ENCODE measurements at regions not wholly inside any gene's neighbourhood (a gene's known extent, or its start where the extent isn't known, plus 50 kb on each side); places are given as distances from the start of the nearest gene placed in this dataset.
"Not testable (repeated sequence)": the region's sequence is repeated elsewhere in the genome, so short reads cannot be mapped to it uniquely, and the experiment has no call there.

DNA sequence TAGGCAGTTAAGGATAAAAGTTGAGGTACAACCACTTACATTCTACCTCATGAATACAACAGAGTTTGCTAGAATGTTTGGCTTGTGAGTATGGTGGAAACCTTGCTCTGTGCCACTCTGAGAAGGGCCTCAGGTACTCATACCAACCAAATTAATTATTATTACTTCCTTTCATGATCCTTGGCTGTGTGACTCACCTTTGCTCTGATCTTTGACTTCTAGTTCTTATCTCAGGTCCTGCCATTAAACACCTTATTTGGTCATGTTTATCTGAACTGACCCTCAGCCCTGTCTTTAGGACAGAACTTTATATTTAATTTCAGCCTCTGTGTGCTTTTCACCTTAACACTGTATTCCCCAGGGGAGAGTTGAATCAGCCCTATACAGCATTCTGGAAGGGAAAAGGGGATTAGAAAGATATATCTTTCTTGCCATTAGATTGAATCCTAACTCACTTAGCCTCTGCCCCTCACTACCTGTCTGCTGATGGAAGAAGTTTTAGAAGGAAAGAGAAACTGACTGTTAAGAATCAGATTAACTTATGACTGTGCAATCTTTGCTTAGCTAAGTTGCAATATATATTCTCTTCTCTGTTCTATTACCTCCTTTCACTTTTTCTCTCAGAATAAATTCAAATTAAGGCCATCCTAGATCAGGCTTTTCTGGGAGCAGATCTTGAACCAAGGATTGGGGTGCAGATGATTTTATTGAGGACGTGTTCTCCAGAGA is 260.4 kb upstream of the DPYD start:
- no peak for DNase-seq

DNA sequence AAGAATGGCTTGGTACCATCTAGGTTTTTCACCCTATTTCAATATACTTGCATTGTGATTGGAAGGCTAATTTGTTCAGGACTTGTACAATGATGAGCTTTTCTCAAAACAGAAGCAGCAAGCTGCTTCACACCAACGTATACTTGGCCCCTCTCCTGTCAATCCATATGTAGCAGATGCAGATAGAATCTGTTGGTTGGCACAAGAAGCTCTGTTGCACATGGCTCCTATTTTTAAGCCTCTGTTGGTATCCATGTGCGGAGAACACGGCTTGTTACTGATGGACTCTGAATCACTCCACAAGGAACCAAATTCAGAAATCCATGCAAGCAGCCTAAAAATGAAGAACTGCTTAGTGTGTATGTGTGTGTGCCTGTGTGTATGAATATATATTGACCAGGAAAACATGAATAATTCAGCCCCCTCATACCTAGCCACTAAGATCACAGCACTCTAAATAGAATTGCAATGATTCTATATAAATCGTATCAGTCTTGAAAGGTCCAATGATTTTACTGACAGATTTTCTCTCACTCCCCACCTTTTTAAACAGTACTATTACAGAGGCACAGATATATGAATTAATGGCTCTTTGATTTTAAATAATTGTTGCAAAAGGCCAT is 258.4 kb upstream of the DPYD start:
- DNase-seq = no peak

DNA sequence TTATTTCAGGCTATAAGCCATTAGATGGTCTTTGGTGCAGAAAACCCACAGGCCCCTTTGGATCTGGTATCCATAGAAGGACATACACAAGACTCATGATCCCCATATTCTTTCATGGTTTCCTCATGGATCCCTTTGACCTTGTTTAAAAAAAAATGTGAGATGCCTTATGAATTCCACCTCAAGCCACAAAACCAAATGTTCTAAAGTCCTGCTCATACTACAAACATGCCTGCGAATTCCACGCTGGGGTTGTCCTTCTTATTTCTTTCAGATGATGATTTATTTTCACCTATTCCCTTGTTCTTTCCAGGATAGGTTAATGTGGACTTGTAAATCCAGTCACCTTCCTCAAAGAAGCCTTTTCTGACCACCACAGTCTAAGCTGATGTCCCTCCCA is 256.9 kb upstream of the DPYD start:
- DNase-seq = no peak

DNA sequence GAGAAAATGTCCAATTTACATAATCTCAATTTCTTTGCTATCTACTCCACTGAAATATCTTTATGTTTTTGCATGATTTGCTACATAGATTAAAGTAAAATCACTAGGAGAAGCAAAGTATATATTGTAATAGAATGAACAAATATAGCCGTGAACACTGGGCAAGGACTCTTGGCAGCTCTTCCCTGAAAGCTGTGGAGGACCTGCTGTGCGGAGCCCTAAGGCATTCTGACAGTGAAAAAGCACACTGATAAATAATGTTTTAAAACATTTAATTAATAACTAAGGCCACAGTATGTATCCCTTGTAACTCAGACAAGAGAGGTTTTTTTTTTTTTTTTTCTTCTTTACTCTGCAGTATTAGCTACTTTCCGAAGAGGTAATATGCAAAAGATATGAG is 256.1 kb upstream of the DPYD start:
- no peak for DNase-seq

DNA sequence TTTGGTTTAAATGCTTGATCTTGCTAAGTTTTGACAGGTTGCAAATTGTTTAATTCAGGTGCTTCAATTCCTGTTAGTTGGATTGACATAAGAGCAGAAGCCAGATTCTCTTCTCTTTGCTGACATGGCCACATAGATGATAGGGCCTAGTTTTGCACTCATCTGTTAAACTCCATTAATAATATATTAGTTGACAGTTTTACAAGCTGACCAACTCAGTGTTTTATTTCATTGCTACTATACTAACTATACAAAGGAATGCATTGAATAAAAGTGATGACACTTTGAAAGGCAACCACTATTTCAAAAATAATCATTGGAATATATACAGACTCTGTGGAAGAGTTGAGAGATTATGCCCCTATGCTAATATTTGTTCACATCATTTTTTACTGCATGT is 255.6 kb upstream of the DPYD start:
- DNase-seq = no peak

DNA sequence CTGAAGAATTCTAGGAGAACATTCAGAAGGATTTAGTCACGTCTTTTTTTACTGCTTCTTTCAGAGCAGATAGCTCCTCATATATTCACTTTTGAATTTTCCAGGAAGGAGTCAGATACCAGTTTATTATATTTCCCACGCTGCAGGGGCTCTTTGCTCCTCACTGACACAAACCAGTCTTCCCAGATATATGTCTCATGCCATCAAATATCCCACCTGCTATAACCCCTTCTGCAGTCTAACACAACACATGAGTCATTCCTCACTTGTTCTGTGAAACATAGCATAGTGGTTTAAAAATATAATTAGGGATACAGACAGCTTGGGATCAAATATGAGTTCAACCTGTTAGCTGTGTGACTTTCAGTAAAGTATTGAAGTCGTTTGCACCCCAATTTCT is 251.7 kb upstream of the DPYD start:
- DNase-seq = no peak

DNA sequence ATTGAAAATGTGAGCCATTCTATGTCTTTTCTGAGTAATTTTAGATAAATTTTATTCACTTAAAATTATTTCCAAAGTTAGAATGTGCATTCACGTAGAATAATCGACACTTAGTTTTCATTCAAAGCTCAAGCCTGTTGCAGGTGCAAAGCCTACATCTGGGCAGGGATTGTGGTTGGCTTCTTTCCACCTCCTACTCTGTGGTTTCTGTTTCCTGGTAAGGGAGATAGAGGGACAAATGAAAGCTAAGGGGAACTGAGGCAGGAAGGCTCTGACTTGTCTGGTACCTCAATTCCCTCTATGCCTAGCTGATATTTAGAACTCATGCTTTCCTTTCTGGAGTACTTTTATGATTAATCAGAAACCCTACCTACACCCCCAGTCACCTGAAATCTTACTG is 251.2 kb upstream of the DPYD start:
- no peak for DNase-seq

DNA sequence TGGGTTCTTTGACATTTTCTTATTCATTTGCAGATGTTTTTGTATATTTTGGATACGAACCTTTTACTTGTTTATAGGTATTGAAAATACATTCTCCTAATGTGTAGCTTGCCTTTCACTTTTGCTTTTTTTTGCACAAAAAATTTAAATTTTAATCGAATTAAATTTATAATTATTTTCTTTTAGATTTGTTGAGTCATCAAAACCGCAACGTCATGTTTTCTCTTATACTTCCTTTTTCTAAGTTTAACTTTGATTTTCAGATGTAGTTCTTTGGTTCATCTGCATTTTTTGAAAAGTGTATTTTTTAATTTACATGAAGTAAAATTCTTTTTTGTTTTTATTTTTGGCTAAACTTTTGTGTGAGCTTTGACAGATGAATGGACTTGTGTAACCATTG is 243.7 kb upstream of the DPYD start:
- no peak for DNase-seq

DNA sequence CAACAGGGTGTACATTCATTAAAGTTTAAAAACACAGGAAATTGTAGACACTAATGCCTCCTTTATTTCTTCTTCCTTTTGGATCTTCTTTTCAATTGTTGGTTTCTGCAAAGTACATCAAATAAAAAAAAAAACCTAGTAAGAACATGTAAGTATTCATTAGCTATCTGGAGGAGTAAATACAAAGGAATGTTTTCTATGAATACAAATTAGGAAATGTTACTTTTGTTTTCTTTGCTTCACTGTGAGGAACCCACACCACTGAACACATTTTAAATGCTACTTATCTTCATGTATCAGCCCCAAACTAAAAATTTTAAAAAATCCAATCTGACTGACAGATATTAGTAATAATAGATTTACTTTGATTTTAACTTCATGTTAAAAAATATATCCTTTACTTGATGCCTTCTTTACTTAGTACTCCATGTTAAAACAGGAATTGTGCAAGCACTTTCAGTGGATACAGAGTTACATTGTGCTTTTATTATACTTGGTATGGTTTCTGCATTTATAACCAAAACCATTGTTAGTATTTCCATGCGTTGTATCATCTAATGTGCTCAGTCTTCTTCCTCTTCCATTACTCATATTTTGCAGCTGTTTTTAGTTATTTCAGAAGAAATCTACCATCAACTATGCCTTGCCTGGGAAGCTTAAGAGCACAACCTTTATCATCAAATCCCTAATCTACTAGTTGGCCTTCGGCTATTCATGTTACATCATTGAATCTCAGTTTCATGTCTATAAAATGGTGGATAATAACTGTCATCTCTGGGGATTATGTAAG is 236.9 kb upstream of the DPYD start:
- no peak for DNase-seq

DNA sequence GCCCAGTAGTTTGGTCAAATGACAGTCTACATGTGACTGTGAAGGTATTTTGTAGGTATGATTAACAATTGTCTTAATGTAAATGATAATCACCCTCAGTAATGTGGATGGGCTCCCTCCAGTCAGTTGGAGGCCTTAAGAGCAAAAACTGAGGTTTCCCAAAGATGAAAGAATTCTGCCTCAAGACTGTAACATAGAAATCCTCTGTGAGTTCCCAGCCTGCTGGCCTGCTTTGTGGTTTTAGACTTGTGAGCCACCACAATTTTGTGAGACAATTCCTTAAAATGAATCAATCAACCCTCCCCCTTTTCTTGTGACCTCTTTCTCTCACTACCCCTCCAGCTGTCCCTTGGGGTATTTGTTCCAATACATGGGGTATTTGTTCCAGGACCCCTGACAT is 226.4 kb upstream of the DPYD start:
- no peak for DNase-seq

DNA sequence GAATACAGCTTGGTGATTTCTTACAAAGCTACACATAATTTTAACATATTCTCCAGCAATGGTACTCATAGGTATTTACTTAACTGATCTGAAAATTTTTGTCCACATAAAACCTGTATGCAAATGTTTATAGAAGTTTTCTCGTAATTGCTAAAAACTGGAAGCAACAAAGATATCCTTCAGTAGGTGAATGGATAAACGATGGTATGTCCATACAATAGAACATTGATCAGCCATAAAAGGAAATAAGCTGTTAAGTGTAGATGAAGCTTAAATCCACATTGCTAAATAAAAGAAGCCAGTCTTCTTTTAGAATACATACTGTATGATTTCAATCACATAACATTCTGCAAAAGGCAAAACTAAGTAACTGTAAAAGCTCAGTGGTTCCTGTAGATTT is 224.8 kb upstream of the DPYD start:
- no peak for DNase-seq

DNA sequence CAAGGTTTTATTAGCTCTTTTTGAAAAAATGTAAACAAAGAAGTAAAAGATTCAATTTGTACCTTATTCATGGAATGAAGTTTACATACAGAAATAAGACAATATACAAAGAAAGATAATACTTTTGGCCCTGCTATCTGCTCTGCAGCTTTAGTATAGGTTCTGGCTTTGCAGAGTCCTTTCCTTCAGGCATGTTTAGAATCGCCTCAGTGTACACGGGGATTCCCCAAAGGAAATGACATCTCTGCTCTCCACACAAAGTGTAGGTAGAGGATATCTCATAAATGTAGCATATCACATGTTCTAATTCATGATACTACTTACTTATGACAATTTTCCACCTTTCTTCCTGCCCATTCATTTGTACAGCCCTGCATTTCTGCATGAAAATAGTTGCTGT is 222.6 kb upstream of the DPYD start:
- no peak for DNase-seq

DNA sequence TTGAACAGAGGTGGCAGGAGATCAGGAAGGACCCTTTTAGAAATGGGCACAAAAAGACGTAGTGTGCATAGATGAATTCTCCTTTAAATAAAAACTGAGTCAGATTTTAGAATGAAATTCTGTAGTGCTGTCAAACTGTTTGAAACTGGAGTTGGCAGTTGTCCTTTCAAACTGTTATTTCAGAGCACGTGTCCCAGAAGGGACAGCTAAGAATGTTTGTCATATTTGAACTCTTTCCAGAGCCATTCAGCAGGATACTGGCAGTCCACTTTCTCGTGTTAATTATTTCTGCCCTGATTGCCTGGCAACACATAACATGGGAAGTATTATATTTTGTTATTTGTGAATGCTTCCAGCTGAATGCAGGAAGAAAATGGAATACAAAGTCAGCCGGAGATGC is 212.3 kb upstream of the DPYD start:
- no peak for DNase-seq

DNA sequence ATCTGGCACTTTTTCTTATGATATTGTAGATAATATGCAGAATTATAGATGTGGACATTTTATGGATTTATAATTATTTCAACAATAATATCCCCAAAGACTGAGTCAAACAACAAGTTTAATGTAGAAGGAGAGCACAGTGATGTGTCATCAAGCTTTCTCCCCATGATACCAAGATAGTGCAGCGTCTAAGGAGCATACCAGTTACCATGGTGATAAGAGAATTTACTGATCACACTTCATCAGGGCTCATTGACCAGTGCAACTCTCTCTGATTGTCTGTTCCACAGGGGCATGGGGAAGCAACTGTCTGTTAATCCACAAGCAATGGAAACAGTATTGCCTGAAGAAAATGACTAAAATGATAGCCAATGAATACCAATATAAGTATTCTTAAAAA is 209.6 kb upstream of the DPYD start:
- DNase-seq = no peak

DNA sequence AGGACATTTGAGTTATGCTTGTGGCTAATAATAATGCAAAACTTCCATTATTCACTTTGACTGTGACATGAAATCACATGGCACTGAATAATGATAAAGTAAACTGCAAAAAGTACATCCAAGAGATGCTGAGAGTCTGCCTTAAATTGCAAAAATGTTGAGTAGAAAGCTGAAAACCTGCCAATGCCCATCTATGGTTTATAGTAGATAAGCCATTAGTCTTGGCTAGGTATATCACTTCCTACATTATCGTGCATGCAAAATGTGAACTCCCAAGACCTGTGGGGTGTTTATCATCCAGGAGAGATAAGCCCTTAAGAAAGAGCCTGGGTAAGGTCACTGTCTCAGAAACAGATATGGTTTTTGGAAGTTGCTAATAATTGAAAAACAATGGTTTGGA is 208.7 kb upstream of the DPYD start:
- DNase-seq = no peak

DNA sequence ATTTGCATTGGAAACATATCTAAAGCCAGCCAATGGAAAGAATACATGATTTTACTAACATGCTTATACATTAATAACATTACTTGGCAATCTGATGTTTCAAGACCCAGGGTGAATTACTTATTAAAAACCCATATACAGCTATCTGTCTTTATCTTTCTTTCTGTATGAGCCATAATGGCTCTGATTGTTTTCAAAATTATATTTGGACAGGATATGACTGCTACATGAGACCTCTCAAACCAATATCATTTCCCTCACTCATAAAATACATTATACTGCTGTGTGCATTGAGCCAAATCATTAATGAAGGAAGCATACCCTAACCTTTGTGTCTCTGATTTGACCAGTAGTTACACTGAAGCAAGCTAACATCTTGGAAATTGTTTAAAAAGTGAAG is 205.9 kb upstream of the DPYD start:
- DNase-seq = no peak

DNA sequence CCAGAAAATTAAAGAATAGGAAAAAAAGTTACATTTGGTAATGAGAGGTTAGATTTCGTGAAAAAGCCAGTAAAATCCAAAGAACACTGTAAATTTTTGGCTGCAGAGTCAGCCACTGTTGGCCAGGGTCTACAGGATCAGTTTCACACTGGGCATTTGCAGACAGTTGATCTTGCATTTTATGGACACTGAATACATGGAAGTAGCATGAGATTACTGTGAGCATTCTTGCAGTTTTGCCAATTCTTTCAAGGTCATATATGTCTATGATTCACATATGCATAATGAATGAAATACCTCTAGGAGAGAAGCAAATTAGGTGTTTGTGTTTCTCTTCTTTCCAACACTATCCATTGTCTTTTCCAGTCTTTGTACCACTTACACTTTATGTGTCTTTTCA is 200.8 kb upstream of the DPYD start:
- no peak for DNase-seq

DNA sequence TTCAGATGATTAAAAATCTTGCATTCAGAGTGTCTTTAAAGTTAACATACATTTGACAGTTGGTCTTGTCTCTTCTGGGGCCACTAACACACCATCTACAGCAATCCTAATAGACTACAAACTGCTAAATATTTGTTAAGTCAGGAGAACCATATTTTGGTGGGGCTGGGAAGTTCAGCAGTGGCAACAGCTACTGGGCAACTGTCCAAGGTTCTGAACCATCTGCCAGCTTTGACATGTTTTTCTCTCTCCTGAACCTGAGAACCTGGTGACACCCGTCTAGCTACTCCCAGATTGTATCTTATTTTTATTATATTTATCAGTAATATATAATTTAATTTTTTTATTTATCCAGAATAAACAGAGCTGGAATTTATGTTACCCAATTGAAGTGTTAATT is 199.0 kb upstream of the DPYD start:
- DNase-seq = no peak

DNA sequence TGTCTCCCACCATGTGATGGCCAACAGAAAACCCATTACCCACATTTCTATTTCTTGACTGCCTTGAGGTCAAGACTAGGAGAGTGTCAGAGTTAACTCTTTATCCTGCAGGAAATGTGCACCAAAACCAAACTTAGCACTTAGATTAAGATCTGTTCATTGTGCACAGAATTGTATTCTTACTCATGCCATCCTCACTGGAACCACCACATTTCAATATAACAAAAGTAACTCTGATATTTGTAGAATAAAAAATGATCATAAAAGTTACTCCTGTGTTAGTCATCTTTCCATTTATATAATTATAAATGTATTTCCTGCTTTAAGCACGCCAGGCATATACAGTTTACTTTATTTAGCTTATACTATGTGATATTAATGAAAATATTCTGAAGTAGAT is 193.0 kb upstream of the DPYD start:
- DNase-seq = no peak

DNA sequence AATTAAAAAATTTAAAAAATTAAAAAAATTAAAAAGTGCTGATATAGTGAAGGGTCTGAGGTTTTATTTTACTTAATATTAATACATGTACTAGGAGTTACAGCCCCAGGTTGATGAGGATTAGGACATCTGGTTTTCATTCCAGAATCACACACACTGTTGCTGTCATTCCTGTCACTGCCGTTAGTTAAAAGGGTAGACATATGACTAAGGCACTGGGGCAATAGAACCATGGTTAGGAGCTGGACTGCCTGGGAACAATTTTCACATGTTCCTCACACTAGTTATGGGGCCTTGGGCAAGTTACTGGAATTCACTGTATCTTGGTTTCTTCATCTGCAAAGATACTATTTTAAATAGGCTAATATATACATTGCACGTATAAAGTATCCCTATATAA is 191.8 kb upstream of the DPYD start:
- no peak for DNase-seq

DNA sequence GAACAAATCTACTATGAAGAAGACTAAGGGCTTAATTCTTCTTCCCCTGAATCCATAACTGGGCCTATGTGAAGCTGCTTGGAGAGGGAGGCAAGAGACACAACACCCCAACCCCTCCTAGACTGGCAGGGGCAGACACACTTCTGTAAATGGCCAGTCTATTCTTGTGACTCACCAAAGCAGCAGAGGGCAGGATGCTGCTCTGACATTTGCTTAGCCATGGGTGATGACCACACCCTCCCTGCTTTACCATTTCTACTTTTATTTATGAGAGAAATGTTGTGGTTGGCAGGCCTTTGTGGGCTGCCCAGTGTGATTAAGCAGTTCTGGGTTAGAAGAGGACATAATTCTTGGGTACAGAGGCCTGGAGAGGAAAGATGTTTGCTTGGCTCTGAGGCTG is 189.8 kb upstream of the DPYD start:
- DNase-seq = no peak

DNA sequence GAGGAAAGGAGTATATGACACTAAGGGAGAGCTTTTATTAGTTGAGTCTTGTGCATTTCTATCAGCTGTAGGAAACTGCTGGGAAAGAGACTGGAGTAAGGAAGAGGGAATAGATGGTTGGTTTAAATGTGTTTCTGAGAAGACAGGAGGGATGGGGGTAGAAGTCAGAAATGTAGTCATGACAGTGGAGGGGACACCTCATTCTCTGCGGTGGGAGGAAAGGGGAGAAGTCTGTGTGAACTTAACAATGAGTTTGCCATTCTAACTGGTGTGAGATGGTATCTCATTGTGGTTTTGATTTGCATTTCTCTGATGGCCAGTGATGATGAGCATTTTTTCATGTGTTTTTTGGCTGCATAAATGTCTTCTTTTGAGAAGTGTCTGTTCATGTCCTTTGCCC is 187.5 kb upstream of the DPYD start:
- DNase-seq = not testable (repeated sequence)

DNA sequence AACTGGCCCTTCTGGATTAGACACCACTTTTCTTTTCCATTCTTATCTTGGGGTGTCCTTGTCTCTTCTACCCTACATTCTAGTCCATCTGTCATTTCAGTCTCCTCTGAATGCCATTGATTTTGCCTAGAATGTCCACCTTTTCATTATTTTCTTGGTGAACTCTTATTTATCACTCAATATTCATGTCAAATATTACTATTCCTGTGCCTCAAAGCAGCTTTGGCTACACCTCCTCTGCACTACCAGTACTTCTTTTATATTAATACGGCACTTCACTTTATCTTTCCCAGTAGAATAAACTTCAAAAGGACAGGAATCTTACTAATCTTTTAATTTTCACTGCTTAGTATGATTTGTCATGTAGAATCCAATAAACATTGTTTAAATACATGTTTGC is 186.4 kb upstream of the DPYD start:
- no peak for DNase-seq

DNA sequence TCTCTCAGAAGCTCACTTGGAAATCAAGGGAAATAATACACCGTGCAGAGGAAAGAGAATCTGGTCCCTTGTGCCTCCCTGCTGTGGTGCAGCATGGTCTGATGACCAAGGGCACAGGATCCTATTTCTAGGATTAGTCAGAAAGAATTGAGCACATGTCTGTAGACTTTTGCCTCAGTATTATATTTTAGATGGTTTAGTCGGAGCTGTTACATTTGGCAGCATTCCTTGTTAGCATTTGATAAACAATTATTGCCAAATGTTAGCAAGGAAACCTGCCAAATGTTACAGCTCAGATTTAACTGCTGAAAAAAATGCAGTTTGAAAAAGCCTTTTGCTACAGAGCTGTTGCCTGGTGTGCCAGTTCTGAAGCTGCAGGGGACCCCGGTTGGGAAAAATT is 183.5 kb upstream of the DPYD start:
- no peak for DNase-seq
